Kidney (tissue), 13 donors: ENCODE measurements at regions not wholly inside any gene's neighbourhood (a gene's known extent, or its start where the extent isn't known, plus 50 kb on each side); places are given as distances from the start of the nearest gene placed in this dataset.

ENCODE experiments used
- DNase-seq, 5 donors: peaks; one replicate each; pipeline ENCODE4 v3.0.0-alpha.2; 2013 to 2020
- FAIRE-seq: peaks from 2 replicates; lab custom pipeline; 2012; peaks lifted over from hg19 to GRCh38; lab: Jason Lieb, UNC
- H3K27ac ChIP-seq, 2 donors: one replicate each; pipeline ENCODE4 v1.7.0; 2013; ENCODE audit warnings: low read depth in 2 of 2, low read length in 2 of 2, inconsistent platforms in 1 of 2
- H3K27me3 ChIP-seq: one replicate; pipeline ENCODE4 v1.7.1; 2013; ENCODE audit warnings: low read length, inconsistent platforms; ENCODE audit not compliant: control insufficient read depth, insufficient read depth
- H3K36me3 ChIP-seq, 3 donors: one replicate each; pipeline versions ENCODE4 v1.7.0 to v1.7.1; 2013; ENCODE audit warnings: low read length in 3 of 3, control low read depth in 1 of 3, inconsistent platforms in 1 of 3; ENCODE audit not compliant: insufficient read depth in 3 of 3, control insufficient read depth in 2 of 3
- H3K4me1 ChIP-seq, 3 donors: one replicate each; pipeline versions ENCODE4 v1.7.0 to v1.7.1; 2013; ENCODE audit warnings: low read length in 3 of 3, inconsistent platforms in 1 of 3, low read depth in 1 of 3; ENCODE audit not compliant: control insufficient read depth in 2 of 3, insufficient read depth in 2 of 3
- H3K4me3 ChIP-seq, 3 donors: one replicate each; pipeline versions ENCODE4 v1.7.0 to v1.8.1; 2013; ENCODE audit warnings: low read length in 3 of 3, control low read depth in 1 of 3, inconsistent platforms in 1 of 3
- H3K9ac ChIP-seq, 3 donors: one replicate each; pipeline versions ENCODE4 v1.7.0 to v1.7.1; 2013; ENCODE audit warnings: low read length in 3 of 3, control low read depth in 1 of 3, inconsistent platforms in 1 of 3
- H3K9me3 ChIP-seq, 3 donors: one replicate each; pipeline versions ENCODE4 v1.7.0 to v1.7.1; 2013; ENCODE audit warnings: low read length in 3 of 3, control low read depth in 1 of 3, inconsistent platforms in 1 of 3; ENCODE audit not compliant: control insufficient read depth in 2 of 3, insufficient read depth in 1 of 3
- CTCF ChIP-seq: IDR thresholded peaks from 3 replicates; pipeline ENCODE4 v1.5.1; 2012; ENCODE audit warnings: mild to moderate bottlenecking, moderate library complexity, borderline replicate concordance; ENCODE audit not compliant: insufficient read depth; ENCODE audit errors: extremely low read depth
- intact Hi-C: fragments of 100-400 bp; cut with DNase I; formaldehyde crosslinking; loops from one replicate; pipeline ENCODE4 v1.11.1; 2022
- donor health status: control.
- donor health status: control.
- donor health status: control.
- donor health status: control.
- donor health status: control.
- donor health status: DM: yes; HTN: yes; CAD: no.
- donor health status: Normal renal cell carcinoma (clear cell type).

- Histone ChIP-seq H3K36me3 (no peaks in the 10 kb centered on the region), H3K4me1 (no peaks in the 10 kb centered on the region), H3K4me3 (no peak overlapping the region), H3K27ac (no peak overlapping the region), H3K9me3 (no peaks in the 10 kb centered on the region), H3K27me3 (no peaks in the 10 kb centered on the region), H3K9ac (no peak overlapping the region)
- FAIRE-seq (no peak), DNase-seq (no peak)
- no peak for TF ChIP-seq CTCF
- intact Hi-C loops: no loop called here
These were observed 304.7 kb upstream of the SGK1 start for GRCh38 chr6:134622382-134623173.

- intact Hi-C loops: no loop called here
- FAIRE-seq (no peak), DNase-seq (peak in 1 of 5 donors; percentile 72)
- no peak for TF ChIP-seq CTCF
- Histone ChIP-seq H3K9me3 (no peaks in the 10 kb centered on the region), H3K4me3 (no peak overlapping the region), H3K9ac (no peak overlapping the region), H3K27ac (no peak overlapping the region), H3K27me3 (no peaks in the 10 kb centered on the region), H3K4me1 (no peaks in the 10 kb centered on the region), H3K36me3 (no peaks in the 10 kb centered on the region)
These were observed 303.9 kb upstream of the SGK1 start for GRCh38 chr6:134621858-134622257.

- no peak for FAIRE-seq
- DNase-seq: no peak
- Histone ChIP-seq H3K9me3 (no peaks in the 10 kb centered on the region), H3K4me3 (no peak overlapping the region), H3K4me1 (no peaks in the 10 kb centered on the region), H3K27me3 (no peaks in the 10 kb centered on the region), H3K27ac (no peak overlapping the region), H3K36me3 (no peaks in the 10 kb centered on the region), H3K9ac (no peak overlapping the region)
- no peak for TF ChIP-seq CTCF
- intact Hi-C loops: no loop called here
These were observed 301.9 kb upstream of the SGK1 start for GRCh38 chr6:134619789-134620188.

- intact Hi-C loops: no loop called here
- FAIRE-seq (no peak), DNase-seq (no peak)
- Histone ChIP-seq H3K4me3 (no peak overlapping the region), H3K9ac (no peak overlapping the region), H3K36me3 (no peaks in the 10 kb centered on the region), H3K27me3 (no peaks in the 10 kb centered on the region), H3K27ac (no peak overlapping the region), H3K9me3 (no peaks in the 10 kb centered on the region), H3K4me1 (no peaks in the 10 kb centered on the region)
- TF ChIP-seq CTCF: no peak
These were observed 301.2 kb upstream of the SGK1 start for GRCh38 chr6:134619077-134619476.
